ENCODE measurements at regions not wholly inside any gene's neighbourhood (a gene's known extent, or its start where the extent isn't known, plus 50 kb on each side); places are given as distances from the start of the nearest gene placed in this dataset.
"Not testable (repeated sequence)": the region's sequence is repeated elsewhere in the genome, so short reads cannot be mapped to it uniquely, and the experiment has no call there.

GRCh38 chr9:110123341-110124095 is 84.4 kb downstream of the C9orf152 start:
- no peak for DNase-seq (ENCODE audit: low read depth)

- no peak for DNase-seq (ENCODE audit: low read depth)
Measured at GRCh38 chr9:110124439-110124838, 83.5 kb downstream of the C9orf152 start.

DNA sequence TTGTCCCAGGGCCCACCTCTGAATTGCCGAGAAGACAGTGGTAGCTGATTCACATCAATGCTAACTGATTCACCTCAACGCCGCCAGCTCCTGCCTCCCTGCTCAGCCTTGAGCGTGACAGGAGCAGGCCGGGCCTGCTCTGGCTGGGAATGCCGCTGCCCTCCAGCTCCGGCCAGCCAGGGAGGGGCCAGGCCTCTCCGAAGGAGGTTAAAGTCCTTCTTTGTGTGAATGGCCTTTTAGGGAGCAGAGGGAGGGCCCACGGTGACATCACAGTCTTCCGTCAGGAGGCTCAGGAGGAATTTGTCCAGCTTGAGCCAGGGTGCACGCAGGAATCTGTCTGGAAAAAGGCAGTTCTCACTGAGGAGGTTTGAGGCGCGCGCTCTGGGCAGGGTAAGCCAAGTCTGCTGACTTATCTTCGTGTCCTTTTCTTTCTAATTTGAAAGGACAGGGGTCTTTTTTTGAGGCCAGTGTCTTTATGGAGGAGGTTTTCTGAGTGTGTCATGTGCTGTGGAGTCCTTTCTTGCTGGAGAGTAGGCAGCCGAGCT is 82.7 kb downstream of the C9orf152 start:
- DNase-seq (ENCODE audit: low read depth) = peak; percentile 95

GRCh38 chr9:110125763-110126351 is 82.1 kb downstream of the C9orf152 start:
- DNase-seq (ENCODE audit: low read depth) = no peak

GRCh38 chr9:110126499-110126941 is 81.4 kb downstream of the C9orf152 start:
- DNase-seq (ENCODE audit: low read depth) = no peak

GRCh38 chr9:110126986-110127864 is 80.7 kb downstream of the C9orf152 start:
- DNase-seq (ENCODE audit: low read depth) = peak; percentile 85

DNA sequence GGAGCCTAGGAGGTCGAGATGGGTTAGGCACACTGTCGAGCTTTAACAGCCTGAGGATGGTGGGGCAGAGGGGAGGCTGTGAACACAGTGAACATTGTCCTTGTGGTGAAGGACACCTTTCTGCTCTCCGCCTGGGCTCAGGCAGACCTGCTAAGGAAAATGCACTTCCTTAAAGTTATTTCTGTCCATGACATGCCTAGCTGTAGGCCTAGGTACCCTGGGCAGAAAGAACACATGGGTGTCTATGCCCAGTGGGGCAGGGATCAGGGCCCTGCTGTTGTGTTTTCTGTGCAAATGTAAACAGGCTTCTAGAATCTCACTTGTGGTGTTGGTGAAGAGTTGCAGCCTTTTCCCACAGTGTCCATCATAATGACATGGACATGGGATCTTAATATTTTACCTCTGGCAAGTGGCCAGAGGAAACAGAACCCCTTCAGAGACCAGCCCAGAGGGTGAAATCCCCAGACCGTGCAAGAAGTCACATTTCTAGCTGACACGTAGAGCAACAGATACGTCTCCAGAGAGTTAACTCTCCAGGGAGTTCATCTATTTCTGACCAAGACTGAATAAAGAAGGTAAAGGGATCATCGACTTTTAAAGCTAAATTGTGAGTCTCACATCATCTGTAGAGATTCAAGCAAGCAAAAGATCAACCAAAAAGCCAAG is 79.2 kb downstream of the C9orf152 start:
- no peak for DNase-seq (ENCODE audit: low read depth)

GRCh38 chr9:110129425-110129824 is 78.5 kb downstream of the C9orf152 start:
- no peak for DNase-seq (ENCODE audit: low read depth)

DNA sequence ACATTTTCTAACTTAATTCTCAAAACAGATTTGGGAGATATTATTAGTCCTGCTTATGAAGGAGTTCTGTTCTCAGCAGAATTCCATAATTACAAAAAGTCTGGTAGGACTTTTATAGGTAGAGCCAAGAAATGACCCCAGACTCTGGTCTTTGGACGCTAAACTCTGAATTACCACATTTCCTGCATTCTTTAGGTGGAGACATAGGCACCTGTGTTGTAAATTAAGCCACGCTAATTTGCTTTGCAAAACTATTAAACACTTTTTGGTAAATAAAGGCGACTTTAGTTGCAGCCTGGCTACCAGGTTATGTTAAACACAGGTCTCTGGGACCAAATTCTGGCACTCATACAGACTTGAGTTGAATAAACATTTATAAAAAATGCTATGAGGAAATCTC is 77.7 kb downstream of the C9orf152 start:
- DNase-seq (ENCODE audit: low read depth) = no peak

DNA sequence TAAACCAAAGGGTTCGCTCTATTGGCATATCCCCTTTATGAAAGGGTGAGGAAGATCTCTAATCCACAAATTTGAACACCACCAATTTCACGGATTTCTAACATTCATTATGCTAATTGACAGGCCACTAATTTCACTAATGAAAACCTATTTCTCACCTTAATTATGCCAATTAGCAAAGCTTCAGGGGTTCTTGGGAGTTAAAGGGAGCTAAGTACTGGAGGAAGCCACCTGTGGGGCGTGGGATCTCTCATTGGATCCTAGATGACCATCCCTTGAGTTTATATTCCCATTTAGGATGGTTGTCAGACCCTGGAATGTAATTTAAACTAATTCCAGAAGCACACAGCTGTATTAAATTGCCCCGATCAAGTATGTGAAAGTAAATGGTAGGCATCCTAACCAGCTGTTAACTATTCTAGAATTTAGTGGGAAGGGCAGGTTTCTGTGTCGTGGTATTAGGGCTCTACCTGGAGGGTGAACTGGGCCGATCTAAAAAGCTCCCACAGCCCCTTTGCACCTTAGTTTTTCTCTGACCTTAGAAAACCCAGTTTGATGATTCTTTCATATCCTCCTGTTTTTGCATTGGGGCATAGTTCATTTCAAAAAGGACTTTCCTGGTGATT is 77.1 kb downstream of the C9orf152 start:
- DNase-seq (ENCODE audit: low read depth) = no peak

- DNase-seq (ENCODE audit: low read depth) = no peak
Measured at GRCh38 chr9:110131499-110131898, 76.5 kb downstream of the C9orf152 start.

DNA sequence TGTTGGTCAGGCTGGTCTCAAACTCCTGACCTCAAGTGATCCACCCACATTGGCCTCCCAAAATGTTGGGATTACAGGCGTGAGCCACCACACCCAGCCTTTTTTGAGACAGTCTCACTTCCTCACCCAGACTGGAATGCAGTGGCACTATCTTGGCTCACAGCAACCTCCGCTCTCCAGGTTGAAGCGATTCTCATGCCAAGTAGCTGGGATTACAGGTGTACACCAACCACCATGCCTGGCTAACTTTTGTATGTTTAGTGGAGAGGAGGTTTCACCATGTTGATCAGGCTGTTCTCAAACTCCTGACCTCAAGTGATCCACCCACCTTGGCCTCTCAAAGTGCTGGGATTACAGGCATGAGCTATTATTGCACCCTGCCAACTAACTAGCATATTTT is 75.4 kb downstream of the C9orf152 start:
- DNase-seq (ENCODE audit: low read depth) = not testable (repeated sequence)

GRCh38 chr9:110133059-110133458 is 74.9 kb downstream of the C9orf152 start:
- DNase-seq (ENCODE audit: low read depth) = no peak

DNA sequence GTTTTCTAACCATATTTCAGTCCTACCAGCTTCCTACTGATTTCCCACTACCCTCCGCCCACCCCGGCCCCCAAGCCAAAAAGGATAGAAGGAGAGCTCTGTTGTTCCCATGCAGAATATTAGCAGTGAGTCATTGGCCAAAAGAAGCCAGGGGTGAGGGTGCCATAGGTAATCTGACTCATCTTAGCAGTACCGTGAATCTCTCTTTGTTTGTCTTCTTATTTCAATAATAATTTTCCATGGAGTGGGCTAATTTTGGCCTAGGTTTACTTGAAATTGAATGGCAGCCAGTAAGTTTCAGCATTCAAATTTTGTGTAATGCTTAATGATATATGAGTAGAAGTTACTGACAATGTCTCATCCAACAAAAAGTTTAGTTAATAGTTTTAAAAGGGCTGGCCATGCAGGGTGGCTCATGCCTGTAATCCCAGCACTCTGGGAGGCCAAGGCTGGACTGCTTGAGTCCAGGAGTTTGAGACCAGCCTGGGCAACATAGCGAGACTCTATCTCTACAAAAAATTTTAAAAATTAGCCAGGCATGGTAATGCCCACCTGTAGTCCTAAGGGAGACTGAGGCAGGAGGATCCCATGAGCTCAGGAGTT is 74.2 kb downstream of the C9orf152 start:
- DNase-seq (ENCODE audit: low read depth) = no peak

DNA sequence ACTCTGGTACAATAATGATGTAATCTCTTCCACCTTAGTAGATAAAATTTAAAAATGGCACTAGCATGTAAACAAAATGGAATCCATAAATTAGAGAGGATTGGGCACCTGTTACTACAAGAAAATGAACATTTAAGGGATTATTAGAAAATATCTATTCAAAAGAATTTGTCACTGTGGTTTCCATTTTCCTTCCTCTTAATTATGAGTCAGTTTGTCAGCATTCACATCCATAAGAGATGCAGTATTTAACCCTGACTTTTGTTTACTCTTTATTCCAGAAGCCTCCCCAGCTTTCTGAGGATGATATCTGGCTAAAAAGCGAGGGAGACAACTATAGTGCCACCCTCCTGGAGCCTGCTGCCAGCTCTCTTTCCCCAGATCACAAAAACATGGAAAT is 72.1 kb downstream of the C9orf152 start:
- no peak for DNase-seq (ENCODE audit: low read depth)

DNA sequence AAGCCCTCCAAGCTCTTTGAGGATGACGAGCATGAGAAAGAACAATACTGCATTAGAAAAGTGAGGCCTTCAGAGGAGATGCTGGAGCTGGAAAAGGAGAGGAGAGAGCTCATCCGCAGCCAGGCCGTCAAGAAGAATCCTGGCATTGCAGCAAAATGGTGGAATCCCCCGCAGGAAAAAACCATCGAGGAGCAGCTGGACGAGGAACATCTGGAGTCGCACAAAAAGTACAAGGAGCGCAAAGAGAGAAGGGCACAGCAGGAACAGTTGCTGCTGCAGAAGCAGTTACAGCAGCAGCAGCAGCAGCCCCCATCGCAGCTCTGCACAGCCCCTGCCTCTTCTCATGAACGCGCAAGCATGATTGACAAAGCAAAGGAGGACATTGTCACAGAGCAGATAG is 71.2 kb downstream of the C9orf152 start:
- no peak for DNase-seq (ENCODE audit: low read depth)

DNA sequence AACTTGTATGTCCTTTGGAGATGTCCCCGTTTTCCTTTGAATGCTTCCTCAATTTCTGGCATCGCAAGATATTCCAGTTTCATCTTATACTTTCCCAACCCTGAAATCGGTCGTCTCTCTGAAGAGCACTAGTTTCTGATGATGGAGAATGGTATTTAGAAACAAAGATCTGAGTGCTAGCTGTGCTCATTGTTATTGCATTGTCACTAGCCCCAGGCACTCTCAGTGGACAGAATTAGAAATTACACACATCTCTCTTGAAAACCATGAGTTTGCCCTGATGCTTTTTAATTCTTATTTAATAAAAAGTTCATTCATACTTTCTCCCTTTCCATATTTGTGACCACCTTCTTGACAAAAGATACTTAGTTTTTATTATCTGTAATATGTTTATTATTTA is 67.7 kb downstream of the C9orf152 start:
- no peak for DNase-seq (ENCODE audit: low read depth)

GRCh38 chr9:110141227-110141793 is 66.6 kb downstream of the C9orf152 start:
- DNase-seq (ENCODE audit: low read depth) = peak; percentile 96

DNA sequence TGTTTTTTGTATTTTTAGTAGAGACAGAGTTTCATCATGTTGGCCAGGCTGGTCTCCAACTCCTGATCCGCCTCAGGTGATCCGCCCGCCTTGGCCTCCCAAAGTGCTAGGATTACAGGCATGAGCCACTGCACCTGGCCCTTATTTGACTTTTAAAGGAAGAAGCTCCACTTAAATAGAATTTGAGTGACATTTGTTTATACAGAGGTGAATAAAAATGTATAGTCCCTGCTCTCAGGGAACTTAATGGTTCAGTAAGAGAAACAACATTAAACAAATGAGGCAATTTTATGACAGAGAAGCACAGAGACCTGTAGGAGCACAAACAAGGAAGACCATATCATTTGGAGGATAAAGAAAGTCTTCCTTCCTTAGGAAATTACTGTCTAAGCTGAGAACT is 65.7 kb downstream of the C9orf152 start:
- no peak for DNase-seq (ENCODE audit: low read depth)

GRCh38 chr9:110142868-110143481 is 65.0 kb downstream of the C9orf152 start:
- DNase-seq (ENCODE audit: low read depth) = no peak
